ENCODE measurements at regions not wholly inside any gene's neighbourhood (a gene's known extent, or its start where the extent isn't known, plus 50 kb on each side); places are given as distances from the start of the nearest gene placed in this dataset.

- no peaks in the 10 kb centered on the region for H3K27me3 Mint-ChIP-seq (ENCODE audit: low read depth)
- no peak overlapping the region for H3K4me3 Mint-ChIP-seq
- intact Hi-C loops (cut with micrococcal nuclease), result no loop called here
- no peaks in the 10 kb centered on the region for H3K4me1 Mint-ChIP-seq (ENCODE audit: low read depth)
- DNase-seq, result no peak
- H3K36me3 Mint-ChIP-seq (ENCODE audit: low read depth), result no peaks in the 10 kb centered on the region
- CTCF ChIA-PET, result no interaction called here
- no peak overlapping the region for H3K27ac Mint-ChIP-seq
- no peaks in the 10 kb centered on the region for H3K9me3 Mint-ChIP-seq
Measured at GRCh38 chr3:194832346-194833104, 146.8 kb downstream of the FAM43A start.

DNA sequence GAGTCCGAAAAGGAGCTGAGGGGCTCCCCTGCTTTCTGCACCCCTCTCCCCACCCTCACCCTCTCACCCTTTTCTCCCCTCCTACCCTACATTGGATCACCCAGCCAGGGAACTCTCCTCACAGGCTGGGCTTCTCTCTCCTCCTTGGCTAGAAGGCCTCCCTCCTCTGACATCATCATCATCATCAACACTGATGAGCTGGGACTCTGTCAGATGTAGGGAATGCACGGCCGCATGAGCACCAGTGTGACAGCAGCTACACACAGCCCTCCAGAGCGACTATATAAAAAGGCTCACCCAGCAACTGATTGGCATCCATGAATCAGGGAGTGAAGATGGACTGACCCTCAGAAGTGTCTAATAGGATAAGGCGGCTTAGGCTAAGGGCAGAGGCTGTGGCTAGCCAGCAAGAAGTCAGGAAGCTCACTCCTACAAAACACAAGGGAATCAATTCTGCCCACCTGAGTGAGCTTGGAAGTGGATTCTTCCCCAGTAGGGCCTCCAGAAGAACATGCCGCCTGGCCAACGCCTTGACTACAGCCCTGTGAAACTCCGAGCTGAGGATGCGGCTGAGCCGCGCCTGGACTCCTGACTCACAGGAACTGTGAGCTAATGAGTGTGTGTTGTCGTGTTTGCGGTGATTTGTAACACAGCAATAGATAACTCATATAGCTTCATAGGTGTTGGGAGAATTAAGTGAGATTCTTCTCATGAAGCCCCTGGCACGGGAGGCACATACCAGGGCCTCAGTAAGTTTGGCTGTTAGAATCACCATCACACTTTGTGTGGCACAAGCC, 147.6 kb downstream of the FAM43A start:
- no peaks in the 10 kb centered on the region for H3K36me3 Mint-ChIP-seq (ENCODE audit: low read depth)
- no peaks in the 10 kb centered on the region for H3K9me3 Mint-ChIP-seq
- DNase-seq, result no peak
- no peak overlapping the region for H3K4me3 Mint-ChIP-seq
- H3K27ac Mint-ChIP-seq, result no peak overlapping the region
- no peaks in the 10 kb centered on the region for H3K4me1 Mint-ChIP-seq (ENCODE audit: low read depth)
- H3K27me3 Mint-ChIP-seq (ENCODE audit: low read depth), result no peaks in the 10 kb centered on the region
- intact Hi-C loops (cut with micrococcal nuclease), result no loop called here
- CTCF ChIA-PET, result no interaction called here

DNA sequence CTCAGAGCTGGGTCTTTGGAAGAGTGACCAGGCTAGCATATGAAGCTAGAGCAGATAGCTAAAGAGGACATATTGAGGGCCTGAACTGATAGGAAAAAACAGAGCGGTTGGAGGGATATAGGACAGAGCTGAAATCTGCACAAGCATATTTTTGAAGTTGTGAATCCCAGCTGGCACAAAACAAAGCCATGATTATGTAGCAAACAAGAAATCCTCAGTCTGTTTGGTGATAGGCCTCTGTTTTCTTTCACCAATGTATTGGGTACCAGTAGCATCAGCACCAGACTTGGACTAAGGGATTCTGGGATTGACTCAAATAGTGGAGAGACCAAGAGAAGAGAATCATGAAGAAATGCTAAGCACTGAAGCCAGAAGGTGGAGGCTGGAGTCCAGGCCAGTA, 151.0 kb downstream of the FAM43A start:
- no peaks in the 10 kb centered on the region for H3K4me1 Mint-ChIP-seq (ENCODE audit: low read depth)
- intact Hi-C loops (cut with micrococcal nuclease), result no loop called here

DNA sequence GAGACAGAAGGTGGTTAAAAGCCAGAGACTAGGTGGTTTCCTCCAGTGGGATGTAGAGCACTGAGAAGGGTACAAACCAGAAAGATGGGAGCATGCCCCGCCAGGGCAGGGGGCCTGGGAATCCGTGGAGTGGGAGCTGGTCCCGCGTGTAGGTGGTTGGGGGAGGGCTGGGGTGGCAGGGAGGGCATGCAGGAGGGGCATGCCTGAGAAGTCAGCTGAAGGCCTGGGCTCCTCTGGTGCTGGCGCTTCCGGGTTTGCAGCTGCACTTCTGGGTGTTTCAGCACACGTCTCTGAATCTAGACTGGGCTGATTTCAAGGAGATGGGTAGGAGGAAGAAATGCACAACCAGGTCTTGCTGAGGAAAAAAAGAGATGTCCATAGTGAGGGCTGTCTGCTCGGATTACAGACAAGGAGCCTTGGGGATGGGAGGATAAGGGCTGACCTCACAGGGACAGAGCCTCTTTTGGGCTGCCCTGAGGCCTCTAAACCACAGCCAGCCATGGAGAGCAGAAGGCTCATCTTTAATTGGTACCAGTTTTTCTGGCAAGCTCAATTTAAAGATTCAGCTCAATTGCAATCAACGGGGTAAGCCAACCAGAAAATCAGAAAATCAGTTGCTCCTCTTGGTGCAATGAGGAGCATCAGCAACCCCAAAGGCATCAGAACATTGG, 151.9 kb downstream of the FAM43A start:
- intact Hi-C loops (cut with micrococcal nuclease), result no loop called here
- H3K36me3 Mint-ChIP-seq (ENCODE audit: low read depth), result no peaks in the 10 kb centered on the region
- H3K4me3 Mint-ChIP-seq, result no peak overlapping the region
- DNase-seq, result no peak
- no peaks in the 10 kb centered on the region for H3K4me1 Mint-ChIP-seq (ENCODE audit: low read depth)
- CTCF ChIA-PET, result no interaction called here
- H3K27ac Mint-ChIP-seq, result no peak overlapping the region
- H3K27me3 Mint-ChIP-seq (ENCODE audit: low read depth), result no peaks in the 10 kb centered on the region
- H3K9me3 Mint-ChIP-seq, result no peaks in the 10 kb centered on the region

More for the DNA sequence above, 151.0 kb downstream of the FAM43A start:
- no peaks in the 10 kb centered on the region for H3K9me3 Mint-ChIP-seq
- DNase-seq, result no peak
- CTCF ChIA-PET, result no interaction called here
- H3K36me3 Mint-ChIP-seq (ENCODE audit: low read depth), result no peaks in the 10 kb centered on the region
- H3K4me3 Mint-ChIP-seq, result no peak overlapping the region
- H3K27ac Mint-ChIP-seq, result no peak overlapping the region
- H3K27me3 Mint-ChIP-seq (ENCODE audit: low read depth), result no peaks in the 10 kb centered on the region

DNA sequence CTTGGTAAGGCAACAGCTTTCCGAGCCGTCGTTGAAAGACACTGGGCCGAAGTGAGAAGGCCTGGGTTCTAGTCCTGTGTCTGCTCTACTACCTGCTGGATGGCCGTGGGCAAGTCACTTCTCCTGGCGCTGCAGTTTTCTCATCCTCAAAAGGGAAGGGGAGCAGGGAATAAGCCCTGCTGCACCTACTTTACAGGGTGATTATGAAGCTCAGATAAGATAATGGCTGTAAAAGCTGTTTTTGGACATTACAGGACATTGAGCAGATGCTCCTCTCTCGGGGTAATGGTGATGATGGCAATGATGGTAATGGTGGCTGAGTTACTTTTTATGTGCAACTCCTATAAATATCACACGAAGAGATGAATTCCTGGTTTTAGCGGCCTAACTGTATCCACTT, 152.6 kb downstream of the FAM43A start:
- CTCF ChIA-PET, result no interaction called here
- Mint-ChIP-seq H3K4me1 (ENCODE audit: low read depth) (no peaks in the 10 kb centered on the region), H3K9me3 (no peaks in the 10 kb centered on the region), H3K27ac (no peak overlapping the region), H3K27me3 (ENCODE audit: low read depth) (no peaks in the 10 kb centered on the region), H3K36me3 (ENCODE audit: low read depth) (no peaks in the 10 kb centered on the region), H3K4me3 (no peak overlapping the region)
- intact Hi-C loops (cut with micrococcal nuclease), result no loop called here
- DNase-seq, result no peak

DNA sequence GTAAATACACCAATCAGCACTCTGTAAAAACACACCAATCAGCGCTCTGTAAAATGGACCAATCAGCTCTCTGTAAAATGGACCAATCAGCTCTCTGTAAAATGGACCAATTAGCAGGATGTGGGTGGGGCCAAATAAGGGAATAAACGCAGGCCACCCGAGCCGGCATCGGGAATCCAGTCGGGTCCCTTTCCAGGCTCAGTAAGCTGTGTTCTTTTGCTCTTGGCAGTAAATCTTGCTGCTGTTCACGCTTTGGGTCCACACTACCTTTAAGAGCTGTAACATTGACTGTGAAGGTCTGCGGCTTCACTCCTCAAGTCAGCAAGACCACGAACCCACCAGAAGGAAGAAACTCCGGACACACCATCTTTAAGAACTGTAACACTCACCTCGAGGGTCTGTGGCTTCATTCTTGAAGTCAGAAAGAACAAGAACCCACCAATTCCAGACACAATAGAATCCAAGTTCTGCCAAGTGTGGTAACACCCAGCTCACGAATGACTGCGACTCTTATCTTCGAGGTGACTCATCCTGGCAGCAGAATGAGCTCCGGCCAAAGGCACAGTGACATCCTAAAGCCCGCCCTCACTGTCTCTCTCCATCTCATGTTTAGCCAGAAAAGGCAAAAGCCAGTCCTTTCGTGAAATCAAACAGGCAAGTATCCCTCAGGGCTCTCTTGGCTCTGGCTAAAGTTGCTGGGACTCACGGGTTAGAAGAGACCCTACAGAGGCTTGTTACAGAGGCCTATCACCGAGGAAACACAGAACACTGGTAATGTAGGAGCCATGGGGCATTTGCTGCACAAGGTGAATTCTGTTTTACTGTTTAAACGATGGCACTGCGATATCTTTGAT, 155.2 kb downstream of the FAM43A start:
- no peaks in the 10 kb centered on the region for H3K9me3 Mint-ChIP-seq
- H3K27me3 Mint-ChIP-seq (ENCODE audit: low read depth), result no peaks in the 10 kb centered on the region
- no peak overlapping the region for H3K27ac Mint-ChIP-seq
- intact Hi-C loops (cut with micrococcal nuclease), result no loop called here
- CTCF ChIA-PET, result no interaction called here
- H3K4me1 Mint-ChIP-seq (ENCODE audit: low read depth), result no peaks in the 10 kb centered on the region
- no peak overlapping the region for H3K4me3 Mint-ChIP-seq
- no peak for DNase-seq
- no peaks in the 10 kb centered on the region for H3K36me3 Mint-ChIP-seq (ENCODE audit: low read depth)

DNA sequence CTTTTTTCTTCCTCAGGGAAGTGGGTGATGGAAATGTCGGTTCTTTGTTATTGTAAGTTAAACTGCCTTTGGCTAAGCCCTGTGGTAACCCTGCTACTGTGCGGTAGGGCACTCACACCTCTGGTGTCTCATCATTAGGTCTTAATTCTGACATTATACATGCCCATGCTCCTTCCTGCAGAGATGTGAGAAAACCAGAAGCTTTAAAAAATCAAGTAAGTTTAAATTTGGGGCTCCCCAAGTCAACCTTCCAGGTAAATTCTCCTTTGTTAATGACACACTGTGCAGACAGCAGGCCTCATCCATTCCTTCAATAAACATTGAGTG, 155.8 kb downstream of the FAM43A start:
- H3K4me1 Mint-ChIP-seq (ENCODE audit: low read depth), result no peaks in the 10 kb centered on the region
- intact Hi-C loops (cut with micrococcal nuclease), result no loop called here
- CTCF ChIA-PET, result no interaction called here
- DNase-seq, result no peak
- no peaks in the 10 kb centered on the region for H3K27me3 Mint-ChIP-seq (ENCODE audit: low read depth)
- H3K36me3 Mint-ChIP-seq (ENCODE audit: low read depth), result no peaks in the 10 kb centered on the region
- no peaks in the 10 kb centered on the region for H3K9me3 Mint-ChIP-seq
- no peak overlapping the region for H3K27ac Mint-ChIP-seq
- no peak overlapping the region for H3K4me3 Mint-ChIP-seq

GRCh38 chr3:194843556-194843955, 157.9 kb downstream of the FAM43A start:
- Mint-ChIP-seq H3K27ac (no peak overlapping the region), H3K4me3 (no peak overlapping the region), H3K4me1 (ENCODE audit: low read depth) (no peaks in the 10 kb centered on the region), H3K27me3 (ENCODE audit: low read depth) (no peaks in the 10 kb centered on the region), H3K36me3 (ENCODE audit: low read depth) (no peaks in the 10 kb centered on the region), H3K9me3 (no peaks in the 10 kb centered on the region)
- intact Hi-C loops (cut with micrococcal nuclease), result no loop called here
- CTCF ChIA-PET, result interaction anchor here (0.7 kb wide), 1 partner anchor 63 kb away, joined by 3 read pairs; no protein-coding TSS in a partner anchor
- no peak for DNase-seq

GRCh38 chr3:194844046-194844445, 158.4 kb downstream of the FAM43A start:
- H3K4me1 Mint-ChIP-seq (ENCODE audit: low read depth), result no peaks in the 10 kb centered on the region
- intact Hi-C loops (cut with micrococcal nuclease), result no loop called here
- no peaks in the 10 kb centered on the region for H3K27me3 Mint-ChIP-seq (ENCODE audit: low read depth)

GRCh38 chr3:194849166-194849875, 163.6 kb downstream of the FAM43A start:
- intact Hi-C loops (cut with micrococcal nuclease), result no loop called here
- Mint-ChIP-seq H3K4me3 (no peak overlapping the region), H3K27me3 (ENCODE audit: low read depth) (no peaks in the 10 kb centered on the region), H3K36me3 (ENCODE audit: low read depth) (no peaks in the 10 kb centered on the region), H3K9me3 (no peaks in the 10 kb centered on the region), H3K27ac (no peak overlapping the region), H3K4me1 (ENCODE audit: low read depth) (no peaks in the 10 kb centered on the region)
- DNase-seq, result no peak
- CTCF ChIA-PET, result no interaction called here

More at GRCh38 chr3:194844046-194844445, 158.4 kb downstream of the FAM43A start:
- Mint-ChIP-seq H3K4me3 (no peak overlapping the region), H3K9me3 (no peaks in the 10 kb centered on the region), H3K27ac (no peak overlapping the region), H3K36me3 (ENCODE audit: low read depth) (no peaks in the 10 kb centered on the region)
- no peak for DNase-seq
- CTCF ChIA-PET, result interaction anchor here (0.7 kb wide), 1 partner anchor 64 kb away, joined by 3 read pairs; no protein-coding TSS in a partner anchor

DNA sequence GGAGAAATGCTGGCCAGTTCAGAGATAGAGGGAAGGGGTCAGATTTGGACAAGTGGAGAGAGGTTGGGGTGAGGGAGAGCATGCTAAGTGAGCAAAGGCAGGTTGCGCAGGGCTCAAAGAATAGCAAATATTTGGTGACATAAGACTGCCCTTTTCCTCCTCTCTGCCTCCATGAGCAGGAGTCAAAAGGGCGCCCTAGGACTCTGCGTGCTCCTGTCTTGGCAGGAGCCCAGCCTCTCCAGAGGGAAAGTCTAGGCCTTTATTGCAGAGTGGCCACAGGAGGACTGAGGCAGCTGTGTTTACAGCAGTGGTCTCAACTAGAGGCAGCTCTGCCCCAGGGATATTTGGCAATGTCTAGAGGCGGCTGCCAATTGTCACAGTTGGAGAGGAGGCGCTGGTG, 165.6 kb downstream of the FAM43A start:
- Mint-ChIP-seq H3K27ac (no peak overlapping the region), H3K36me3 (ENCODE audit: low read depth) (no peaks in the 10 kb centered on the region), H3K4me1 (ENCODE audit: low read depth) (no peaks in the 10 kb centered on the region), H3K9me3 (no peaks in the 10 kb centered on the region), H3K4me3 (no peak overlapping the region), H3K27me3 (ENCODE audit: low read depth) (no peaks in the 10 kb centered on the region)
- DNase-seq, result no peak
- CTCF ChIA-PET, result no interaction called here
- intact Hi-C loops (cut with micrococcal nuclease), result no loop called here

DNA sequence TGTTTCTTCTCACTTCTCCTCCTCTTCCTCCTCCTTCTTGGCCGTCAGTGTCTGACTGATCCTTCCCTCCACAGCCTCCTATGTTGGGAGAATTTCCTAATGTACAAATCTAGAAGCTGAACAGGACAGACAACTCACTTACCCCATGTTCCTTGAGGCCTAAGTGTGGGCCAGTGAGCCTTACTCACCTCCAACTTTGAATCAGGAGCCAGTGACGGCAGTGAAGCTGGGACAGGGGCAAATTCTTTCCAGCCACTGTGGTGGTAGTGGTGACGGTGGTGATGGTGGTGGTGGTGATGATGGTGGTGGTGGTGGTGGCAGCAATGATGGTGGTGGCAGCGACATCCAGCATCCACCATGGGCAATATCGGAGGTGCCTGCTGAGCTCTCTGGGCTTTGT, 166.3 kb downstream of the FAM43A start:
- CTCF ChIA-PET, result interaction anchor here (0.9 kb wide), 1 partner anchor 150 kb away, joined by 3 read pairs; no protein-coding TSS in a partner anchor
- H3K27me3 Mint-ChIP-seq (ENCODE audit: low read depth), result no peaks in the 10 kb centered on the region
- no peaks in the 10 kb centered on the region for H3K4me1 Mint-ChIP-seq (ENCODE audit: low read depth)
- DNase-seq, result no peak
- H3K4me3 Mint-ChIP-seq, result no peak overlapping the region
- H3K36me3 Mint-ChIP-seq (ENCODE audit: low read depth), result no peaks in the 10 kb centered on the region
- no peak overlapping the region for H3K27ac Mint-ChIP-seq
- no peaks in the 10 kb centered on the region for H3K9me3 Mint-ChIP-seq
- intact Hi-C loops (cut with micrococcal nuclease), result no loop called here
